ENCODE measurements at regions not wholly inside any gene's neighbourhood (a gene's known extent, or its start where the extent isn't known, plus 50 kb on each side); places are given as distances from the start of the nearest gene placed in this dataset.

DNA sequence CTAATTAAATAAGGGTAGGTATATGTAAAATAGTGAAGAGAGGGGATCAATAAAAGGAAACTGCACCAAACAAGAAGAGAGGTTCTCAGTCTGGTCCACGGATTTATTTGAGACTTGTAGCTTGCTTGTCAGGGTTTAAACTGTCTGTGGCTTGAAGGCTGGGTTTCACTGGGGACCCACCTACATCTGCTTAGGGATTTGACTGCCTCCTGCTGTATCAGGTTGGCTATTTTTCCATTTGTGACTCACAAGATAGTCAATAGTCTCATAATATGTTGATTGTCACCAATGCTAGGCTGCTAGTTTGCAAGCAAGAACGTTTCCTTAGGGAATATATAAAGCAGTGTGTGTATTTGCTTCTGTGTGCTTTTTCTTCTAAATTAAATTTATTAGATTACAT lies 1950.7 kb upstream of the IGFBP7 start:
- Histone ChIP-seq H3K4me3 (ENCODE audit: insufficient read depth, low read length) (no peak overlapping the region), H3K79me2 (ENCODE audit: insufficient read depth, low read length) (no peaks in the 10 kb centered on the region), H3K4me1 (ENCODE audit: insufficient read depth, low read length) (no peaks in the 10 kb centered on the region), H3K4me2 (ENCODE audit: insufficient read depth, low read length) (no peak overlapping the region), H3K36me3 (ENCODE audit: insufficient read depth, low read length) (no peaks in the 10 kb centered on the region), H2AFZ (ENCODE audit: low read length) (no peak overlapping the region), H3K9me3 (ENCODE audit: low read depth, low read length) (no peaks in the 10 kb centered on the region), H3K27me3 (ENCODE audit: insufficient read depth, low read length) (no peaks in the 10 kb centered on the region), H3K27ac (ENCODE audit: low read depth, low read length) (no peak overlapping the region), H4K20me1 (ENCODE audit: insufficient read depth, low read length) (no peaks in the 10 kb centered on the region)
- DNase-seq (ENCODE audit: insufficient read length, low spot score, missing footprints), result no peak
- TF ChIP-seq, protein P1, sequence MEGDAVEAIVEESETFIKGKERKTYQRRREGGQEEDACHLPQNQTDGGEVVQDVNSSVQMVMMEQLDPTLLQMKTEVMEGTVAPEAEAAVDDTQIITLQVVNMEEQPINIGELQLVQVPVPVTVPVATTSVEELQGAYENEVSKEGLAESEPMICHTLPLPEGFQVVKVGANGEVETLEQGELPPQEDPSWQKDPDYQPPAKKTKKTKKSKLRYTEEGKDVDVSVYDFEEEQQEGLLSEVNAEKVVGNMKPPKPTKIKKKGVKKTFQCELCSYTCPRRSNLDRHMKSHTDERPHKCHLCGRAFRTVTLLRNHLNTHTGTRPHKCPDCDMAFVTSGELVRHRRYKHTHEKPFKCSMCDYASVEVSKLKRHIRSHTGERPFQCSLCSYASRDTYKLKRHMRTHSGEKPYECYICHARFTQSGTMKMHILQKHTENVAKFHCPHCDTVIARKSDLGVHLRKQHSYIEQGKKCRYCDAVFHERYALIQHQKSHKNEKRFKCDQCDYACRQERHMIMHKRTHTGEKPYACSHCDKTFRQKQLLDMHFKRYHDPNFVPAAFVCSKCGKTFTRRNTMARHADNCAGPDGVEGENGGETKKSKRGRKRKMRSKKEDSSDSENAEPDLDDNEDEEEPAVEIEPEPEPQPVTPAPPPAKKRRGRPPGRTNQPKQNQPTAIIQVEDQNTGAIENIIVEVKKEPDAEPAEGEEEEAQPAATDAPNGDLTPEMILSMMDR (IDR thresholded peaks at IDR 0.05; ENCODE audit: extremely low read depth, low read depth, low read length), result no peak

DNA sequence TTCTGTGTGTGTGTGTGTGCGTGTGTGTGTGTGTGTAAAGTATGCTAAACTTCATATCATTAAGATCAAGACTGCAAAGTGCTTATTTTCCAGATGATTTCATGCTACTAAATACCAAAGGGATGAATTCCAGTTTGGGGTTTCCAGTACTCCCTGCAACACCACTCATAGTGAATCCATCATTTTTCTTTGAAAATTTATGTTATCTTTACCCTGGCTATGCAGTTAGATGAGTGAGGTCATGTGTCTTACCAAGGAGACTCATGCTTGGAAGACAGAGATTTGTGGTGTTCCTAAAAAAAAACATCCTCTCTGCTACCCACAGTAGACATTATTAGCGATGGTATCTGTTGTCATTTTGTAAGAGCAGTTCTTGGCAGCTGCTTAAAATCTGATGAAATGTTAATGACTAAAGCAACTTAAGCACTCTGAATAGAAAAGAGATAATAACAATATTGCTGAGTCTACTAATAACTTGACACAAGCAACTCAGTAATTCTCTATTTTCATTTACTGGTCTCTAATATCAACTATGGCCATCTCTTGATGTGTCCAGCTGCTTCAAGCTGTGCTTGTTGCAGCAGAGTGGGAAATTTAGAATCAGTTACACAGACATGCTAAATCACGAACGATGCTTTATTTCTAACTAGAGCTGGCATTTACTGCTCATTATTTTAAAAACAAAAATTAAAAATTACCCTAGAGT lies 1953.0 kb upstream of the IGFBP7 start:
- no peaks in the 10 kb centered on the region for H4K20me1 ChIP-seq (ENCODE audit: insufficient read depth, low read length)
- no peak for DNase-seq (ENCODE audit: insufficient read length, low spot score, missing footprints)
- H3K79me2 ChIP-seq (ENCODE audit: insufficient read depth, low read length), result no peaks in the 10 kb centered on the region
- no peaks in the 10 kb centered on the region for H3K27me3 ChIP-seq (ENCODE audit: insufficient read depth, low read length)
- H3K27ac ChIP-seq (ENCODE audit: low read depth, low read length), result no peak overlapping the region
- TF ChIP-seq, protein P1 (IDR thresholded peaks at IDR 0.05; ENCODE audit: extremely low read depth, low read depth, low read length), result no peak
- H3K4me2 ChIP-seq (ENCODE audit: insufficient read depth, low read length), result no peak overlapping the region
- no peaks in the 10 kb centered on the region for H3K4me1 ChIP-seq (ENCODE audit: insufficient read depth, low read length)
- H3K9me3 ChIP-seq (ENCODE audit: low read depth, low read length), result no peaks in the 10 kb centered on the region
- no peak overlapping the region for H3K4me3 ChIP-seq (ENCODE audit: insufficient read depth, low read length)
- H2AFZ ChIP-seq (ENCODE audit: low read length), result no peak overlapping the region
- no peaks in the 10 kb centered on the region for H3K36me3 ChIP-seq (ENCODE audit: insufficient read depth, low read length)

- no peak overlapping the region for H3K27ac ChIP-seq (ENCODE audit: low read depth, low read length)
- H4K20me1 ChIP-seq (ENCODE audit: insufficient read depth, low read length), result no peaks in the 10 kb centered on the region
- DNase-seq (ENCODE audit: insufficient read length, low spot score, missing footprints), result no peak
- H3K36me3 ChIP-seq (ENCODE audit: insufficient read depth, low read length), result no peaks in the 10 kb centered on the region
- no peak overlapping the region for H3K4me3 ChIP-seq (ENCODE audit: insufficient read depth, low read length)
- TF ChIP-seq, protein P1 (IDR thresholded peaks at IDR 0.05; ENCODE audit: extremely low read depth, low read depth, low read length), result no peak
- no peaks in the 10 kb centered on the region for H3K9me3 ChIP-seq (ENCODE audit: low read depth, low read length)
- no peaks in the 10 kb centered on the region for H3K79me2 ChIP-seq (ENCODE audit: insufficient read depth, low read length)
- no peak overlapping the region for H2AFZ ChIP-seq (ENCODE audit: low read length)
- H3K4me2 ChIP-seq (ENCODE audit: insufficient read depth, low read length), result no peak overlapping the region
- H3K4me1 ChIP-seq (ENCODE audit: insufficient read depth, low read length), result no peaks in the 10 kb centered on the region
- no peaks in the 10 kb centered on the region for H3K27me3 ChIP-seq (ENCODE audit: insufficient read depth, low read length)
Measured at GRCh38 chr4:59068722-59069418, 1958.7 kb upstream of the IGFBP7 start.

GRCh38 chr4:59086410-59086809 lies 1976.2 kb upstream of the IGFBP7 start:
- Histone ChIP-seq H3K79me2 (ENCODE audit: insufficient read depth, low read length) (no peaks in the 10 kb centered on the region), H3K9me3 (ENCODE audit: low read depth, low read length) (no peaks in the 10 kb centered on the region), H3K27ac (ENCODE audit: low read depth, low read length) (no peak overlapping the region), H4K20me1 (ENCODE audit: insufficient read depth, low read length) (no peaks in the 10 kb centered on the region), H3K27me3 (ENCODE audit: insufficient read depth, low read length) (no peaks in the 10 kb centered on the region), H2AFZ (ENCODE audit: low read length) (no peak overlapping the region), H3K4me2 (ENCODE audit: insufficient read depth, low read length) (no peak overlapping the region), H3K36me3 (ENCODE audit: insufficient read depth, low read length) (no peaks in the 10 kb centered on the region), H3K4me1 (ENCODE audit: insufficient read depth, low read length) (no peaks in the 10 kb centered on the region), H3K4me3 (ENCODE audit: insufficient read depth, low read length) (no peak overlapping the region)
- TF ChIP-seq, protein P1 (IDR thresholded peaks at IDR 0.05; ENCODE audit: extremely low read depth, low read depth, low read length), result no peak
- no peak for DNase-seq (ENCODE audit: insufficient read length, low spot score, missing footprints)

Data from osteoblast (primary cell).